Endothelial cell (in vitro differentiated cells): ENCODE measurements at regions not wholly inside any gene's neighbourhood (a gene's known extent, or its start where the extent isn't known, plus 50 kb on each side); places are given as distances from the start of the nearest gene placed in this dataset.

Experiments
- DNase-seq: peaks from one replicate; pipeline ENCODE4 v3.0.0; 2021; ENCODE audit warnings: low spot score
- H3K27ac Mint-ChIP-seq: one replicate; pipeline ENCODE4 v1.8.0; 2021; ENCODE audit warnings: mixed read lengths, inconsistent platforms; ENCODE audit not compliant: unreplicated experiment
- H3K27me3 Mint-ChIP-seq: one replicate; pipeline ENCODE4 v1.8.0; 2021; ENCODE audit warnings: mild to moderate bottlenecking, moderate library complexity, mixed read lengths, inconsistent platforms; ENCODE audit not compliant: unreplicated experiment
- H3K36me3 Mint-ChIP-seq: one replicate; pipeline ENCODE4 v1.8.0; 2021; ENCODE audit warnings: mild to moderate bottlenecking, low read depth, mixed read lengths, inconsistent platforms; ENCODE audit not compliant: unreplicated experiment
- H3K4me1 Mint-ChIP-seq: one replicate; pipeline ENCODE4 v1.8.0; 2021; ENCODE audit warnings: mild to moderate bottlenecking, mixed read lengths, inconsistent platforms; ENCODE audit not compliant: unreplicated experiment
- H3K4me3 Mint-ChIP-seq: one replicate; pipeline ENCODE4 v1.8.0; 2021; ENCODE audit warnings: mild to moderate bottlenecking, mixed read lengths, inconsistent platforms; ENCODE audit not compliant: unreplicated experiment
- H3K9me3 Mint-ChIP-seq: one replicate; pipeline ENCODE4 v1.8.0; 2021; ENCODE audit warnings: mixed read lengths, inconsistent platforms; ENCODE audit not compliant: unreplicated experiment
- TF ChIP-seq, protein P1 (sequence below): fragments of 200-600 bp; sonication (generic); IDR thresholded peaks from one replicate; pipeline ENCODE4 v1.5.0; 2021; ENCODE audit warnings: antibody characterized with exemption; ENCODE audit not compliant: unreplicated experiment

DNA sequence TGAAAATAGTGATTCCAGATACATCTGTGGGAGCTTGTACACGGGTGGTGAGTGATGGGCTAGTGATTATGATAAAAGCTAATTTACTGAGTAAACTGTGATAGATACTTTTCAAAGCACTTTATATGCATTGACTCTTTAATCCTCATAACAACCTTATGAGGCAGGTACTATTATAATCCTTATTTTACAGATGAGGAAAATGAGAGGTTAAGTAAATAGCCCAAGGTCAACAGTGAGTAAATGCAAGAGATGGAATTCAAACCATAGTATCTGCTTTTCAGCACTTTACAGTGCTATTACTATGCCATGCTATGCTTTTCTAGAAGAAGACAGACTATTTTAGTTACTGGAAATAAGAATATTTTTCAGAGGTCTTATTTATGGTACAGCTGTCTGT lies 320.9 kb upstream of the CITED2 start:
- H3K36me3 Mint-ChIP-seq, result no peaks in the 10 kb centered on the region
- no peak for DNase-seq
- no peaks in the 10 kb centered on the region for H3K9me3 Mint-ChIP-seq
- no peak overlapping the region for H3K27ac Mint-ChIP-seq
- TF ChIP-seq, protein P1, sequence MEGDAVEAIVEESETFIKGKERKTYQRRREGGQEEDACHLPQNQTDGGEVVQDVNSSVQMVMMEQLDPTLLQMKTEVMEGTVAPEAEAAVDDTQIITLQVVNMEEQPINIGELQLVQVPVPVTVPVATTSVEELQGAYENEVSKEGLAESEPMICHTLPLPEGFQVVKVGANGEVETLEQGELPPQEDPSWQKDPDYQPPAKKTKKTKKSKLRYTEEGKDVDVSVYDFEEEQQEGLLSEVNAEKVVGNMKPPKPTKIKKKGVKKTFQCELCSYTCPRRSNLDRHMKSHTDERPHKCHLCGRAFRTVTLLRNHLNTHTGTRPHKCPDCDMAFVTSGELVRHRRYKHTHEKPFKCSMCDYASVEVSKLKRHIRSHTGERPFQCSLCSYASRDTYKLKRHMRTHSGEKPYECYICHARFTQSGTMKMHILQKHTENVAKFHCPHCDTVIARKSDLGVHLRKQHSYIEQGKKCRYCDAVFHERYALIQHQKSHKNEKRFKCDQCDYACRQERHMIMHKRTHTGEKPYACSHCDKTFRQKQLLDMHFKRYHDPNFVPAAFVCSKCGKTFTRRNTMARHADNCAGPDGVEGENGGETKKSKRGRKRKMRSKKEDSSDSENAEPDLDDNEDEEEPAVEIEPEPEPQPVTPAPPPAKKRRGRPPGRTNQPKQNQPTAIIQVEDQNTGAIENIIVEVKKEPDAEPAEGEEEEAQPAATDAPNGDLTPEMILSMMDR, result no peak
- H3K4me3 Mint-ChIP-seq, result no peak overlapping the region
- H3K27me3 Mint-ChIP-seq, result no peaks in the 10 kb centered on the region
- peaks cover 6% of the 10 kb centered on the region for H3K4me1 Mint-ChIP-seq

DNA sequence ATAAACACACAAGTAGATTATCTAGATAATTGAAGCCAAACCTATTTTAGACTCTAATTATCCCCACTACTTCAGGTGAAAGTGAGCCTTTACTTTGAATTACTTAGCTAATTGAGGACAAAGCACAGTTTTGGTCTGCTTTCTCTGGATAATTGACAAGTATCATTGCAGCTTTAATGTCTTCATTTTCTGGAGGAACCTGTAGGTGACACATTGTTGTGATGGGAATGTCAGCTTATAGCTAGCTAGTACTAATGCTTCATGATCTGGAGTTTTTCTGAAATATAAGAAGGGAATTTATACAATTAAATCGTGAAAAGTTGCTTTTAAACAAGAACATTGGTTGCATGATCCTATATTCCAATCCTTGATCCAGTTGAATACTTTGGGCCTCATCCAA lies 319.3 kb upstream of the CITED2 start:
- H3K9me3 Mint-ChIP-seq, result no peaks in the 10 kb centered on the region
- no peak overlapping the region for H3K27ac Mint-ChIP-seq
- no peak for DNase-seq
- no peaks in the 10 kb centered on the region for H3K4me1 Mint-ChIP-seq
- no peaks in the 10 kb centered on the region for H3K36me3 Mint-ChIP-seq
- H3K4me3 Mint-ChIP-seq, result no peak overlapping the region
- no peaks in the 10 kb centered on the region for H3K27me3 Mint-ChIP-seq
- TF ChIP-seq, protein P1, result no peak

DNA sequence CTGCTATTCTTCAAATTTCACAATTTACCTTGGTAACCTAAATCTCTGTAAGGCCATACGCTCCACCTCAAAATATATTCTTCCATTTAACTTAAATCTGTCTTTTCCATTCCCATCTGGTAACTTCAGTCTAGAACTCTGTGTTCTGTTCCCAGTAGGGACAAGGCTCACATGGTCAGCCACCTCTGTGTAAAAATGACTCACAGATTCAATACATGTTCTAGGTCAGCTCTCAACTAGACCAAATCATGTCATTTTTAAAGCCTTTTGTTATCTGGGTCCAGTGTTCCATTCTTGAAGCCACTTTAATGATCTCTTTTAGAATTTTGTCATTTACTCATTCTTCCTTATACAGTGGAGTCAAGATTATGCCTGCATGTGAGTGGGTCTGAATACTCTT lies 315.6 kb upstream of the CITED2 start:
- TF ChIP-seq, protein P1, result no peak
- H3K27ac Mint-ChIP-seq, result no peak overlapping the region

DNA sequence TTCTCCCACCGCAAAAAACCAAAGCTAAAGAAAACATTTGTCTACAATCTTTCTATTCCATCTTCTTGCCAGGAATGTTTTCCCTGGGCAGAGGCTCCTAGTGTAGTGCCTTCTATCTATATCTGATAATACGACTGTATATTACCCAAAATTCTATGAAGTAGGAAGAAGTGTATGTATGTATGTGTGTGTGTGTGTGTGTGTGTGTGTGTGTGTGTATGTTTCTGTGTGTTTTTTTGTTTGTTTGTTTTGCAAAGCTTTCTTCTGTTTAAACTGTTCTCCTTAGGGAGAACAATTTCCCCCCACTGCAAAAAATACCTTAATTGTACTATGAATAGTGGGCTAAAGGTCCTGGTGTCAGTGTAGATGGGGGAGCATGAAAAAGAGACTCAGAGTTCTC lies 312.6 kb upstream of the CITED2 start:
- Mint-ChIP-seq H3K36me3 (no peaks in the 10 kb centered on the region), H3K27ac (no peak overlapping the region), H3K4me1 (no peaks in the 10 kb centered on the region), H3K27me3 (no peaks in the 10 kb centered on the region), H3K9me3 (no peaks in the 10 kb centered on the region), H3K4me3 (no peak overlapping the region)
- TF ChIP-seq, protein P1, result no peak
- DNase-seq, result no peak

More for the DNA sequence above, 315.6 kb upstream of the CITED2 start:
- H3K9me3 Mint-ChIP-seq, result no peaks in the 10 kb centered on the region
- H3K36me3 Mint-ChIP-seq, result no peaks in the 10 kb centered on the region
- no peak for DNase-seq
- no peak overlapping the region for H3K4me3 Mint-ChIP-seq
- no peaks in the 10 kb centered on the region for H3K4me1 Mint-ChIP-seq
- no peaks in the 10 kb centered on the region for H3K27me3 Mint-ChIP-seq

DNA sequence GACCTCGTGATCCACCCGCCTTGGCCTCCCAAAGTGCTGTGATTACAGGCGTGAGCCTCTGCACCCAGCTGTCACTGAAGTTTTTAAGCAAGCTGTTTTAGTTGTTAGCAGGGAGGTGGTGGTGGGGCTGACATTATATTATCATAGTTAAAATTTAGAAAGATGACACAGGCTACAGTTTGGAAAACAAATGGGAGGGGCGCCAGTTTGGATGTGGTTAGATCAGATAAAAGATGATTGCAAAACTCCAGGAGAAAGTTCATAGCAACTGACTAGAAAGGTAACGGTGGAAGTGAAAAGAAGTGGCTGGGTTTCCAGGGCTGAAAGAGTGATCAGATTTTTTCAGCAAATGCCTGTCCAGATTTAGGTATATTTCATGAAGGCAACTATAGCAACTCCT lies 311.9 kb upstream of the CITED2 start:
- no peaks in the 10 kb centered on the region for H3K4me1 Mint-ChIP-seq
- TF ChIP-seq, protein P1, result no peak
- no peak for DNase-seq
- no peaks in the 10 kb centered on the region for H3K36me3 Mint-ChIP-seq
- H3K27ac Mint-ChIP-seq, result no peak overlapping the region
- no peaks in the 10 kb centered on the region for H3K9me3 Mint-ChIP-seq
- no peak overlapping the region for H3K4me3 Mint-ChIP-seq
- H3K27me3 Mint-ChIP-seq, result no peaks in the 10 kb centered on the region
